ENCODE measurements at regions not wholly inside any gene's neighbourhood (a gene's known extent, or its start where the extent isn't known, plus 50 kb on each side); places are given as distances from the start of the nearest gene placed in this dataset.

GRCh38 chr22:34743110-34743751, 322.7 kb upstream of the ISX start:
- TF ChIP-seq CTCF (IDR thresholded peaks at IDR 0.05; ENCODE audit: insufficient read depth, low read depth, low read length, missing control alignments): no peak
- DNase-seq (ENCODE audit: low read depth): no peak
- no peak overlapping the region for H3K4me3 ChIP-seq (ENCODE audit: low read length)

- H3K4me3 ChIP-seq (ENCODE audit: low read length): no peak overlapping the region
- peak; percentile 25 for DNase-seq (ENCODE audit: low read depth)
- no peak for TF ChIP-seq CTCF (IDR thresholded peaks at IDR 0.05; ENCODE audit: insufficient read depth, low read depth, low read length, missing control alignments)
Observed at GRCh38 chr22:34760276-34761008, 305.5 kb upstream of the ISX start.

DNA sequence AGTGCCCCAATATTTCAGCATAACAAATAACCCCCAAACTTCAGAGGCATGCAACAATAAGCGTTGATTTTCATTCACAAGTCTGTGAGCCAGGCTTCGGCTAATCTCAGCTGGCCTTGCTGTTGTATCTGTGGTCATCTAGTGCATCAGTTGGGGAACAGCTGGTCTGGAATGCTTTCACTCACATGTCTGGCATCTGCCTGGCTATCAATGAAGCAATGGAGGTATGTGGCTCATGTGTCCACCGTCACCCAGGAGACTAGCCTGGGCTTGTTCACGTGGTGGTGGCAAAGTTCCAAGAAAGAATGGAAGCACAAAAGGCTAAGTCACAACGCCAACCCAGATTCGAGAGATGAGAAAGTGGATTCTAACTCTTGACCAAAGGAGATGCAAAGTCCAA, 304.8 kb upstream of the ISX start:
- no peak for TF ChIP-seq CTCF (IDR thresholded peaks at IDR 0.05; ENCODE audit: insufficient read depth, low read depth, low read length, missing control alignments)
- peak; percentile 41 for DNase-seq (ENCODE audit: low read depth)
- no peak overlapping the region for H3K4me3 ChIP-seq (ENCODE audit: low read length)

DNA sequence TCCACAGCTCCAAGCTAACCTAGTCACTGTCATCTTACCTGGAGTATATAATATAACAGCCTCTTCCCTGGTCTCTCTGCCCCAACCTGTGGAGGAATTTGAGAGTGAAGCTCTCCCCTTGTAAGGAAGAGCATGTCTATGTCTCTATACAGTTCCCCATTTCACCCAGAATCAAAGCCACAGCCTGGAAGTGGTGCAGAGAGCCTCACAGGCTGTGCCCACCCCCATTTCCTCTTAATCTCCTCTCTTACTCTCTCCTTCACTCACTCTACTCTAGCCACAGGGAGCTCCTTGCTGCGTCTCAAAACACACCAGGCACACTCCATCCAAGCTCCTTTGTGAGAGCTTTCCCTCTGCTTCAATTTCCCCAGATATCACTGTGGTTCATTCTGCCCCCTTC, 302.5 kb upstream of the ISX start:
- no peak for DNase-seq (ENCODE audit: low read depth)
- H3K4me3 ChIP-seq (ENCODE audit: low read length): no peak overlapping the region
- TF ChIP-seq CTCF (IDR thresholded peaks at IDR 0.05; ENCODE audit: insufficient read depth, low read depth, low read length, missing control alignments): no peak

GRCh38 chr22:34765115-34765514, 300.8 kb upstream of the ISX start:
- H3K4me3 ChIP-seq (ENCODE audit: low read length): no peak overlapping the region
- no peak for TF ChIP-seq CTCF (IDR thresholded peaks at IDR 0.05; ENCODE audit: insufficient read depth, low read depth, low read length, missing control alignments)
- no peak for DNase-seq (ENCODE audit: low read depth)

DNA sequence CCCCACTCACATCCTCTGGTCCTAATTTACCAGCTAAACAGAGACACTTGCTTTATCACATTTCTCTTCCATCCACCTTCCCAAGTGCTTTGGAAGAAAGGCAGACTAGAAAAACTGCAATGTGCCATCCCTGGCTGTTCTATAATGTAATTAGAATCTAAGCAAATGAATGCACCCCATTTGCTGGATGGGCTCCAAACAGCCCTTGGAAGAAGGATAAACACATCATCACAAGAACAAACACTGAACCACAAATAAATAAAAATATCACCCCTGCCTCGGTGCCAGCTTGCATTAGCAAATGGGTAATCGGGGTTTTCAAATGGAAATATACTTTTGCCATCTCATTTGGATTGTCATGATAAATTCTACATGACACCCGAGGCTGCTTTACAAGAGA, 296.6 kb upstream of the ISX start:
- DNase-seq (ENCODE audit: low read depth): no peak
- H3K4me3 ChIP-seq (ENCODE audit: low read length): no peak overlapping the region
- TF ChIP-seq CTCF (IDR thresholded peaks at IDR 0.05; ENCODE audit: insufficient read depth, low read depth, low read length, missing control alignments): no peak

- no peak for TF ChIP-seq CTCF (IDR thresholded peaks at IDR 0.05; ENCODE audit: insufficient read depth, low read depth, low read length, missing control alignments)
- DNase-seq (ENCODE audit: low read depth): no peak
- no peak overlapping the region for H3K4me3 ChIP-seq (ENCODE audit: low read length)
Observed at GRCh38 chr22:34776817-34777216, 289.1 kb upstream of the ISX start.

Data from epithelial cell of esophagus (primary cell).